HL-60 (cell line): ENCODE measurements at regions not wholly inside any gene's neighbourhood (a gene's known extent, or its start where the extent isn't known, plus 50 kb on each side); places are given as distances from the start of the nearest gene placed in this dataset.

Experiments used
- DNase-seq, 2 experiments: peaks; one replicate each; pipeline ENCODE4 v3.0.0-alpha.2; 2010 to 2020; ENCODE audit warnings: low read depth in 1 of 2, low spot score in 1 of 2
- H3K27ac ChIP-seq: fragments of 250-450 bp; sonication (Bioruptor Pico); replicated peaks from 2 replicates; pipeline ENCODE4 v1.5.1; 2020; ENCODE audit warnings: mild to moderate bottlenecking, moderate library complexity
- H3K27me3 ChIP-seq: fragments of 250-450 bp; sonication (Bioruptor Pico); 2 replicates; pipeline ENCODE4 v1.5.1; 2021; ENCODE audit warnings: mild to moderate bottlenecking, moderate library complexity; ENCODE audit not compliant: insufficient read depth, poor library complexity, severe bottlenecking
- H3K4me3 ChIP-seq: replicated peaks from 2 replicates; pipeline ENCODE4 v1.5.1; 2011; ENCODE audit warnings: mild to moderate bottlenecking, control low read depth, low read length; ENCODE audit not compliant: insufficient read depth
- GABPA ChIP-seq: IDR thresholded peaks from 2 replicates; pipeline ENCODE4 v1.6.1; 2012; ENCODE audit warnings: low read depth
- POLR2AphosphoS5 ChIP-seq: IDR thresholded peaks from 2 replicates; pipeline ENCODE4 v1.6.1; 2012; ENCODE audit warnings: low read depth
- SPI1 ChIP-seq: IDR thresholded peaks from 2 replicates; pipeline ENCODE4 v1.6.1; 2012; ENCODE audit warnings: low read depth, mild to moderate bottlenecking, borderline replicate concordance
- TF ChIP-seq, protein P1 (sequence below): IDR thresholded peaks from one replicate; pipeline ENCODE4 v1.5.1; 2011; ENCODE audit warnings: low read length, control low read depth, inconsistent platforms; ENCODE audit not compliant: insufficient read depth
- TF ChIP-seq, protein P2 (sequence below): IDR thresholded peaks from 2 replicates; pipeline ENCODE4 v1.6.1; 2012; ENCODE audit warnings: low read depth; ENCODE audit not compliant: insufficient replicate concordance

DNA sequence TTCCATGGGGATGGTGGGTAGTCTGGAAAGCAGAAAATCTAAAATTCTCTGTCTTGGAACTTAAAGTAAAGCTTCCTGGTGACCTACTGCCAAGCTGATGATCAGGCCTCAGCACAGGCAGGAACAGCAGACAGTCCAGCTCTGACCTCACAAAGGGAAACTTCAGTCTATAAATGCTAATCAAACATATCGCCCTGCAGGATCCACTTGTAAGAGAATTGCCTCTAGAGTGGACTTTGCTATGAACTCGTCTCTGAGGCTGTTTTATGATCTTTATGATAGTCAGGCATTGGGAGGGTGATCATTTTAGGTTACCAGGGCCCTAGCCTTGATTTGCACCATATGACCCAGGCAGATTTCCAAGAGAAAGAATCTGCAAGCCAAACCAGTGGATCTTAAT lies 67.6 kb upstream of the SELENOP start:
- no peak for TF ChIP-seq POLR2AphosphoS5
- TF ChIP-seq, protein P1, sequence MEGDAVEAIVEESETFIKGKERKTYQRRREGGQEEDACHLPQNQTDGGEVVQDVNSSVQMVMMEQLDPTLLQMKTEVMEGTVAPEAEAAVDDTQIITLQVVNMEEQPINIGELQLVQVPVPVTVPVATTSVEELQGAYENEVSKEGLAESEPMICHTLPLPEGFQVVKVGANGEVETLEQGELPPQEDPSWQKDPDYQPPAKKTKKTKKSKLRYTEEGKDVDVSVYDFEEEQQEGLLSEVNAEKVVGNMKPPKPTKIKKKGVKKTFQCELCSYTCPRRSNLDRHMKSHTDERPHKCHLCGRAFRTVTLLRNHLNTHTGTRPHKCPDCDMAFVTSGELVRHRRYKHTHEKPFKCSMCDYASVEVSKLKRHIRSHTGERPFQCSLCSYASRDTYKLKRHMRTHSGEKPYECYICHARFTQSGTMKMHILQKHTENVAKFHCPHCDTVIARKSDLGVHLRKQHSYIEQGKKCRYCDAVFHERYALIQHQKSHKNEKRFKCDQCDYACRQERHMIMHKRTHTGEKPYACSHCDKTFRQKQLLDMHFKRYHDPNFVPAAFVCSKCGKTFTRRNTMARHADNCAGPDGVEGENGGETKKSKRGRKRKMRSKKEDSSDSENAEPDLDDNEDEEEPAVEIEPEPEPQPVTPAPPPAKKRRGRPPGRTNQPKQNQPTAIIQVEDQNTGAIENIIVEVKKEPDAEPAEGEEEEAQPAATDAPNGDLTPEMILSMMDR, result no peak
- TF ChIP-seq GABPA, result no peak
- TF ChIP-seq SPI1, result no peak
- TF ChIP-seq, protein P2, sequence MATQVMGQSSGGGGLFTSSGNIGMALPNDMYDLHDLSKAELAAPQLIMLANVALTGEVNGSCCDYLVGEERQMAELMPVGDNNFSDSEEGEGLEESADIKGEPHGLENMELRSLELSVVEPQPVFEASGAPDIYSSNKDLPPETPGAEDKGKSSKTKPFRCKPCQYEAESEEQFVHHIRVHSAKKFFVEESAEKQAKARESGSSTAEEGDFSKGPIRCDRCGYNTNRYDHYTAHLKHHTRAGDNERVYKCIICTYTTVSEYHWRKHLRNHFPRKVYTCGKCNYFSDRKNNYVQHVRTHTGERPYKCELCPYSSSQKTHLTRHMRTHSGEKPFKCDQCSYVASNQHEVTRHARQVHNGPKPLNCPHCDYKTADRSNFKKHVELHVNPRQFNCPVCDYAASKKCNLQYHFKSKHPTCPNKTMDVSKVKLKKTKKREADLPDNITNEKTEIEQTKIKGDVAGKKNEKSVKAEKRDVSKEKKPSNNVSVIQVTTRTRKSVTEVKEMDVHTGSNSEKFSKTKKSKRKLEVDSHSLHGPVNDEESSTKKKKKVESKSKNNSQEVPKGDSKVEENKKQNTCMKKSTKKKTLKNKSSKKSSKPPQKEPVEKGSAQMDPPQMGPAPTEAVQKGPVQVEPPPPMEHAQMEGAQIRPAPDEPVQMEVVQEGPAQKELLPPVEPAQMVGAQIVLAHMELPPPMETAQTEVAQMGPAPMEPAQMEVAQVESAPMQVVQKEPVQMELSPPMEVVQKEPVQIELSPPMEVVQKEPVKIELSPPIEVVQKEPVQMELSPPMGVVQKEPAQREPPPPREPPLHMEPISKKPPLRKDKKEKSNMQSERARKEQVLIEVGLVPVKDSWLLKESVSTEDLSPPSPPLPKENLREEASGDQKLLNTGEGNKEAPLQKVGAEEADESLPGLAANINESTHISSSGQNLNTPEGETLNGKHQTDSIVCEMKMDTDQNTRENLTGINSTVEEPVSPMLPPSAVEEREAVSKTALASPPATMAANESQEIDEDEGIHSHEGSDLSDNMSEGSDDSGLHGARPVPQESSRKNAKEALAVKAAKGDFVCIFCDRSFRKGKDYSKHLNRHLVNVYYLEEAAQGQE, result no peak
- Histone ChIP-seq H3K27ac (no peak overlapping the region), H3K4me3 (no peak overlapping the region), H3K27me3 (no peaks in the 10 kb centered on the region)
- no peak for DNase-seq

DNA sequence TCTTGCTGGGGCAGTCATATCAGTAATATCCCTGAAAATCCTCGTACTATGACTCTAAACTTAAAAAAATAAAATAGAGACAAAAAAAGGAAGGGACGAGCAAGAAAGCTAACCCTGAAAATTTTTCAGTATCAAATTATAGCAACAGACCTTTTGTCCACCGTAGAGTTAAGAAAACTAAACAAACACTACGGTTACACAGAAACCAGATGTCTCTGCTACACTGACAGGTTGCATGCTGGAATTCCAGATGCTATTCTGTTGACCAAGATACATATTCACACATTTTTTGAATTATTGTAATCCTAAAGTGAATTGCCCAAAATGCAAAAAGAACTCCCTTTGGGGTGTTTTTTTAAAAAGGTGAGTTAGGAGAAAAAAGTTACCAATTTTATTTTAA lies 66.9 kb upstream of the SELENOP start:
- TF ChIP-seq, protein P2, result no peak
- TF ChIP-seq GABPA, result no peak
- TF ChIP-seq, protein P1, result no peak
- TF ChIP-seq SPI1, result no peak
- TF ChIP-seq POLR2AphosphoS5, result no peak
- Histone ChIP-seq H3K4me3 (no peak overlapping the region), H3K27me3 (no peaks in the 10 kb centered on the region), H3K27ac (no peak overlapping the region)
- no peak for DNase-seq

DNA sequence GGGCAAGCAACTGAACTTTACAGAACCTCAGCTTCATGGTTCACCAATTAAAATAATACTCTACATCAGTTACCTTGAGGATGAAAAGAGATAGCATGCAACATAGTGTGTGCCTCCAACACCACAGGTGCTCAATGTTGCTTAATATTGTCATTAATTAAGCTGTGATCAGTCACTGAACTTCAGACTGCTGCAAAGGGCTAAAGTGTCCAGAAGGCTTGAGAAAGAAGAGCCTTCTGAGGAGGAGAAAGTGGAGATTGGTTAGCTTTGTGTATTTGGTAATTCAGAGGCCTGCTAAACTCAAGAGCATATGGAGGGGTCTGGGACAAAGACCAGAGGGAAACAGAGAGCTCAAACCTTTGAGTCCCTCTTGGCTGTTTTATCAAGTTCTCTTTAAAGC lies 66.3 kb upstream of the SELENOP start:
- Histone ChIP-seq H3K27ac (no peak overlapping the region), H3K4me3 (no peak overlapping the region), H3K27me3 (no peaks in the 10 kb centered on the region)
- TF ChIP-seq POLR2AphosphoS5 (no peak), GABPA (no peak), SPI1 (no peak)
- TF ChIP-seq, protein P2, result no peak
- TF ChIP-seq, protein P1, result no peak
- DNase-seq, result no peak
